Fibroblast of lung (primary cell): ENCODE measurements at regions not wholly inside any gene's neighbourhood (a gene's known extent, or its start where the extent isn't known, plus 50 kb on each side); places are given as distances from the start of the nearest gene placed in this dataset.

ENCODE experiments used
- DNase-seq, 2 donors: peaks; one replicate each; pipeline versions ENCODE4 v3.0.0 to v3.0.0-alpha.2; 2010; ENCODE audit warnings: low read depth in 2 of 2
- H2AFZ ChIP-seq: 2 replicates; pipeline ENCODE4 v1.5.1; 2012; ENCODE audit warnings: low read length, control low read depth, inconsistent platforms
- H3K27ac ChIP-seq: 2 replicates; pipeline ENCODE4 v1.5.1; 2011; ENCODE audit warnings: low read length, control low read depth; ENCODE audit not compliant: insufficient read depth
- H3K27me3 ChIP-seq: 2 replicates; pipeline ENCODE4 v1.5.1; 2011; ENCODE audit warnings: mild to moderate bottlenecking, low read length; ENCODE audit not compliant: control insufficient read depth, insufficient read depth
- H3K36me3 ChIP-seq: 2 replicates; pipeline ENCODE4 v1.5.1; 2011; ENCODE audit warnings: low read length; ENCODE audit not compliant: control insufficient read depth, insufficient read depth
- H3K4me1 ChIP-seq: 2 replicates; pipeline ENCODE4 v1.5.1; 2011; ENCODE audit warnings: low read length; ENCODE audit not compliant: control insufficient read depth, insufficient read depth; ENCODE audit errors: extremely low read depth
- H3K4me2 ChIP-seq: 2 replicates; pipeline ENCODE4 v1.5.1; 2011; ENCODE audit warnings: low read length, control low read depth; ENCODE audit not compliant: insufficient read depth; ENCODE audit errors: extremely low read depth
- H3K4me3 ChIP-seq, 4 experiments: fragments of 200-600 bp in 1 of 4; sonication (generic) in 1 of 4; replicated peaks in 1 of 4; 2 replicates each; pipeline ENCODE4 v1.5.1; 2011 to 2016; ENCODE audit warnings: low read length in 4 of 4, low read depth in 3 of 4, mild to moderate bottlenecking in 3 of 4, control low read depth in 2 of 4, inconsistent platforms in 1 of 4, mixed read lengths in 1 of 4; ENCODE audit not compliant: insufficient read depth in 1 of 4; ENCODE audit errors: control extremely low read depth in 1 of 4
- H3K79me2 ChIP-seq: 2 replicates; pipeline ENCODE4 v1.5.1; 2012; ENCODE audit warnings: mild to moderate bottlenecking, low read length, inconsistent platforms; ENCODE audit not compliant: control insufficient read depth, insufficient read depth
- H3K9ac ChIP-seq: 2 replicates; pipeline ENCODE4 v1.5.1; 2011; ENCODE audit warnings: mild to moderate bottlenecking, low read length, control low read depth; ENCODE audit not compliant: insufficient read depth
- H3K9me3 ChIP-seq: 2 replicates; pipeline ENCODE4 v1.5.1; 2012; ENCODE audit warnings: low read depth, low read length; ENCODE audit not compliant: control insufficient read depth, insufficient read depth
- H4K20me1 ChIP-seq: 2 replicates; pipeline ENCODE4 v1.5.1; 2011; ENCODE audit warnings: low read length; ENCODE audit not compliant: control insufficient read depth, insufficient read depth; ENCODE audit errors: extremely low read depth
- EZH2 ChIP-seq: IDR thresholded peaks from 2 replicates; pipeline ENCODE4 v1.5.1; 2012; ENCODE audit warnings: low read length, control low read depth, mild to moderate bottlenecking; ENCODE audit errors: missing control alignments
- TF ChIP-seq, protein P1 (sequence below), 2 donors: IDR thresholded peaks in 1 of 2; conservative IDR thresholded peaks in 1 of 2; 1 replicate in 1 of 2; 2 replicates in 1 of 2; pipeline ENCODE4 v1.5.1; 2011 to 2012; ENCODE audit warnings: low read length in 2 of 2, control low read depth in 1 of 2, inconsistent platforms in 1 of 2, low read depth in 1 of 2, mild to moderate bottlenecking in 1 of 2

DNA sequence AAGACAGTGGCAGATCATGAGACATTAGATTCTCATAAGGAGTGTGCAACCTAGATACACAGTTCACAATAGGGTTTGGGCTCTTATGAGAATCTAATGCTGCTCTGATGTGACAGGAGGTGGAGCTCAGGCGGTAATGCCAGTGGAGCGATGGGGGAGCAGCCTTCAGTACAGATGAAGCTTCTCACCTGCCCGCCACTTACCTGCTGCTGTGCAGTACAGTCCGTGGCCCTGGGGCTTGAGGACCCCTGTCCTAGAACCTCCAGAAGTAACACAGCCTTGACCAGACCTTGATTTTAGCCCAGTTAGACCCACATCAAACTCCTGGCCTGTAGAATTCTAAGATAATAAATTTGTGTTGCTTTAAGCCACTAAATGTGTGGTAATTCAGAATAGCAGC, 215.1 kb upstream of the MIR17HG start:
- H4K20me1 ChIP-seq = no peaks in the 10 kb centered on the region
- H3K36me3 ChIP-seq = no peaks in the 10 kb centered on the region
- H2AFZ ChIP-seq = no peak overlapping the region
- H3K9me3 ChIP-seq = no peaks in the 10 kb centered on the region
- H3K27me3 ChIP-seq = no peaks in the 10 kb centered on the region
- H3K27ac ChIP-seq = no peak overlapping the region
- no peak overlapping the region for H3K4me3 ChIP-seq
- H3K79me2 ChIP-seq = no peaks in the 10 kb centered on the region
- no peak for DNase-seq
- TF ChIP-seq EZH2 = no peak
- TF ChIP-seq, protein P1, sequence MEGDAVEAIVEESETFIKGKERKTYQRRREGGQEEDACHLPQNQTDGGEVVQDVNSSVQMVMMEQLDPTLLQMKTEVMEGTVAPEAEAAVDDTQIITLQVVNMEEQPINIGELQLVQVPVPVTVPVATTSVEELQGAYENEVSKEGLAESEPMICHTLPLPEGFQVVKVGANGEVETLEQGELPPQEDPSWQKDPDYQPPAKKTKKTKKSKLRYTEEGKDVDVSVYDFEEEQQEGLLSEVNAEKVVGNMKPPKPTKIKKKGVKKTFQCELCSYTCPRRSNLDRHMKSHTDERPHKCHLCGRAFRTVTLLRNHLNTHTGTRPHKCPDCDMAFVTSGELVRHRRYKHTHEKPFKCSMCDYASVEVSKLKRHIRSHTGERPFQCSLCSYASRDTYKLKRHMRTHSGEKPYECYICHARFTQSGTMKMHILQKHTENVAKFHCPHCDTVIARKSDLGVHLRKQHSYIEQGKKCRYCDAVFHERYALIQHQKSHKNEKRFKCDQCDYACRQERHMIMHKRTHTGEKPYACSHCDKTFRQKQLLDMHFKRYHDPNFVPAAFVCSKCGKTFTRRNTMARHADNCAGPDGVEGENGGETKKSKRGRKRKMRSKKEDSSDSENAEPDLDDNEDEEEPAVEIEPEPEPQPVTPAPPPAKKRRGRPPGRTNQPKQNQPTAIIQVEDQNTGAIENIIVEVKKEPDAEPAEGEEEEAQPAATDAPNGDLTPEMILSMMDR (conservative IDR thresholded peaks at IDR 0.05 in 1 of 2, IDR thresholded peaks at IDR 0.05 in 1 of 2; ENCODE audit: low read depth in 1 of 2, low read length in 2 of 2) = no peak
- H3K9ac ChIP-seq = no peak overlapping the region
- H3K4me1 ChIP-seq = no peaks in the 10 kb centered on the region
- H3K4me2 ChIP-seq = no peak overlapping the region

DNA sequence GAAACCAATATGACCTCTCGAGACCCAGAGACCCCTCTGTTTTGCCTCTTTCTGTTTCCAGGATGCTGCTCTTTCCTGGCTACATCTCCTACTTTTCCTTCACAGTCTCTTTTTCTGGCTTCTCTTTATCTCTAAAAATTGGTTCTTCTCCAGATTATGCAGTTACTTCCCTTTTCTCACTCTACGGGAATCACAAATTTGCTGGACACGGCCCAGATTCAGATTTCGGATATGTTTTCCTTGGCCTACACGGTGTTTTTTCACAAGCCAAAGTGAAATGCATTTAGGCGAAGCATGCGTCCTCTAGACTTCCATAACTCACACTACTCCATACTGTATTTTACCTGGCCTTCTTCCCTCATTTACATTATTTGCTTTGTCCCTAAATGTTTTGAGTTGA, 214.7 kb upstream of the MIR17HG start:
- TF ChIP-seq EZH2 = no peak
- TF ChIP-seq, protein P1 (conservative IDR thresholded peaks at IDR 0.05 in 1 of 2, IDR thresholded peaks at IDR 0.05 in 1 of 2; ENCODE audit: low read depth in 1 of 2, low read length in 2 of 2) = no peak
- no peak overlapping the region for H3K4me3 ChIP-seq
- H3K36me3 ChIP-seq = no peaks in the 10 kb centered on the region
- no peaks in the 10 kb centered on the region for H4K20me1 ChIP-seq
- no peak overlapping the region for H2AFZ ChIP-seq
- H3K9ac ChIP-seq = no peak overlapping the region
- H3K4me2 ChIP-seq = no peak overlapping the region
- no peaks in the 10 kb centered on the region for H3K27me3 ChIP-seq
- H3K79me2 ChIP-seq = no peaks in the 10 kb centered on the region
- peak in 1 of 2 donors; percentile 47 for DNase-seq
- no peaks in the 10 kb centered on the region for H3K4me1 ChIP-seq
- no peak overlapping the region for H3K27ac ChIP-seq
- H3K9me3 ChIP-seq = no peaks in the 10 kb centered on the region

DNA sequence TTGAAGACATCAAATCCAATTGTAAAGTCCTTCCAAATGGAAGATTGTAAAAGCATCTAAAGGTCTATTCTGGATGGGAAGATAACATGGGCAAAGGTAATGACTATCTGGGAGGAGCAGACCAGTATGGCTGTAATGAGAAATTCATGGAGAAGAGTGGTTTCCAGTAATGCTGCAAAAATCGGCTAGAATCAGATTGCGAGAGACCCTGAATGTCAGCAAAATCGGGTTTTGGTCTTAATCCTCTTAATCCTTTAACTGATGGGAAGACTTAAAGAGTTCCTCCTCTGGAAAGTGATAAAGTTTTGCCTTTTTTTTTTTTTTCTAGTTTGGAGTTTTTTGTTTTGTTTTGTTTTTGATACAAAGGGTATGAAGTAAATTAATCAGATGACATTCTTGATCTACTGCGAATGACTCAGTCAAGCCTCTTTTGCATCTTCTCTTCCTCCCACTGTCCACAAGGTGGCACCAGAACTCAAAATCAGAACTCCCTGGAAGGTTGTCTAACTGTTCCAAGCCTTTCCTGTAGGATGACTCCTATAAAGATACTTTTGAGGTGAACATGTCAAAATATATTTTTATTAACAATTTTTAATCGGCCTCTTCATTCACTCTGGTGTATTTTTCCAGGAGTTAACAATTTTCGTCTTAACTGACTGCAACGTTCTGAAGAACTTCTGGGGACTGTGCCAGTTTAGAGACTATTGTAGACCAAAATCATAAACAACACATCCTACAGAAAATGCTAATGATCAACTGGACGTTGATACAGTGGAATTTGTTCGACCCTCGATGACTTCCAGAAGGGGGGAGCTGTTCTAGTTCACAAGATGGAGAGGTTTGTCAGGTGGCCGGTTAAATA, 213.3 kb upstream of the MIR17HG start:
- Histone ChIP-seq H3K79me2 (no peaks in the 10 kb centered on the region), H4K20me1 (no peaks in the 10 kb centered on the region), H3K4me1 (no peaks in the 10 kb centered on the region)

More for the DNA sequence above, 213.3 kb upstream of the MIR17HG start:
- DNase-seq = peak; percentile 60 to 76
- Histone ChIP-seq H3K4me3 (no peak overlapping the region), H3K9me3 (no peaks in the 10 kb centered on the region), H2AFZ (no peak overlapping the region), H3K4me2 (no peak overlapping the region), H3K27me3 (no peaks in the 10 kb centered on the region), H3K27ac (no peak overlapping the region), H3K36me3 (no peaks in the 10 kb centered on the region), H3K9ac (no peak overlapping the region)
- TF ChIP-seq, protein P1 (conservative IDR thresholded peaks at IDR 0.05 in 1 of 2, IDR thresholded peaks at IDR 0.05 in 1 of 2; ENCODE audit: low read depth in 1 of 2, low read length in 2 of 2) = peak; percentile 45 to 82
- no peak for TF ChIP-seq EZH2
